Kidney tubule cell (primary cell): ENCODE measurements at regions not wholly inside any gene's neighbourhood (a gene's known extent, or its start where the extent isn't known, plus 50 kb on each side); places are given as distances from the start of the nearest gene placed in this dataset.

Experiments
- DNase-seq: peaks from one replicate; pipeline ENCODE4 v3.0.0-alpha.2; 2018; ENCODE audit warnings: low spot score

GRCh38 chr5:164346785-164347630, 841.6 kb downstream of the MAT2B start:
- DNase-seq = no peak

GRCh38 chr5:164350236-164350635, 844.8 kb downstream of the MAT2B start:
- DNase-seq = no peak

GRCh38 chr5:164351245-164351834, 845.9 kb downstream of the MAT2B start:
- DNase-seq = no peak

- DNase-seq = no peak
Measured at GRCh38 chr5:164352695-164353094, 847.3 kb downstream of the MAT2B start.

GRCh38 chr5:164353155-164353554, 847.7 kb downstream of the MAT2B start:
- no peak for DNase-seq

GRCh38 chr5:164354139-164354751, 848.8 kb downstream of the MAT2B start:
- DNase-seq = no peak

- no peak for DNase-seq
Measured at GRCh38 chr5:164355267-164355830, 849.9 kb downstream of the MAT2B start.

GRCh38 chr5:164356790-164357189, 851.4 kb downstream of the MAT2B start:
- DNase-seq = no peak

- no peak for DNase-seq
Measured at GRCh38 chr5:164357395-164358033, 852.1 kb downstream of the MAT2B start.

GRCh38 chr5:164358531-164359259, 853.3 kb downstream of the MAT2B start:
- peak; percentile 16 for DNase-seq

- no peak for DNase-seq
Measured at GRCh38 chr5:164359260-164360255, 854.1 kb downstream of the MAT2B start.

GRCh38 chr5:164360589-164360988, 855.2 kb downstream of the MAT2B start:
- DNase-seq = no peak

- DNase-seq = no peak
Measured at GRCh38 chr5:164361986-164362385, 856.6 kb downstream of the MAT2B start.

- no peak for DNase-seq
Measured at GRCh38 chr5:164362835-164363234, 857.4 kb downstream of the MAT2B start.

- DNase-seq = no peak
Measured at GRCh38 chr5:164364237-164365208, 859.1 kb downstream of the MAT2B start.

GRCh38 chr5:164370841-164371240, 865.4 kb downstream of the MAT2B start:
- peak; percentile 2 for DNase-seq

- DNase-seq = no peak
Measured at GRCh38 chr5:164372892-164373291, 867.5 kb downstream of the MAT2B start.

GRCh38 chr5:164373876-164374275, 868.5 kb downstream of the MAT2B start:
- no peak for DNase-seq

GRCh38 chr5:164375051-164375450, 869.6 kb downstream of the MAT2B start:
- no peak for DNase-seq
